ENCODE measurements at regions not wholly inside any gene's neighbourhood (a gene's known extent, or its start where the extent isn't known, plus 50 kb on each side); places are given as distances from the start of the nearest gene placed in this dataset.

GRCh38 chr7:54847921-54848320 lies 88.9 kb upstream of the SEC61G start:
- RAD21 ChIA-PET (ENCODE audit: low non-redundant PET in 1 of 2, low total read pairs in 2 of 2, uncharacterized antibody in 2 of 2, unreplicated experiment in 2 of 2): no interaction called here
- Histone ChIP-seq H3K27me3 (ENCODE audit: insufficient read depth, low read length) (no peaks in the 10 kb centered on the region), H4K20me1 (ENCODE audit: insufficient read depth) (no peaks in the 10 kb centered on the region), H3K4me1 (ENCODE audit: control insufficient read depth in 1 of 2, insufficient read depth in 2 of 2, low read length in 2 of 2) (no peaks in the 10 kb centered on the region), H3K27ac (ENCODE audit: low read depth, low read length) (no peak overlapping the region), H3K4me2 (ENCODE audit: low read length) (no peak overlapping the region), H3K4me3 (replicated peaks in 1 of 2; ENCODE audit: low read depth in 1 of 2, low read length in 2 of 2) (no peak overlapping the region), H3K9ac (ENCODE audit: low read length) (no peak overlapping the region), H3K79me2 (ENCODE audit: insufficient read depth, low read length) (no peaks in the 10 kb centered on the region), H3K9me3 (ENCODE audit: control insufficient read depth in 1 of 2, insufficient read depth in 1 of 2, low read depth in 1 of 2, low read length in 2 of 2) (no peaks in the 10 kb centered on the region), H3K9me2 (ENCODE audit: insufficient read depth) (no peaks in the 10 kb centered on the region), H2AFZ (ENCODE audit: low read depth, low read length, poor library complexity, severe bottlenecking) (no peak overlapping the region), H3K36me3 (ENCODE audit: control insufficient read depth in 1 of 2, insufficient read depth in 2 of 2, low read length in 2 of 2) (no peaks in the 10 kb centered on the region)
- DNase-seq (ENCODE audit: low read depth, low spot score) (no peak), ATAC-seq (no peak)
- POLR2A ChIA-PET: no interaction called here
- BruUV-seq (replicated peaks): no TSS peak
- CTCF ChIA-PET: no interaction called here
- intact Hi-C loops (cut with micrococcal nuclease): no loop called here
- no peak for TF ChIP-seq POLR2A (IDR thresholded peaks at IDR 0.05; ENCODE audit: borderline replicate concordance, extremely low read depth, insufficient read depth, insufficient read length)
- TF ChIP-seq, protein P1, sequence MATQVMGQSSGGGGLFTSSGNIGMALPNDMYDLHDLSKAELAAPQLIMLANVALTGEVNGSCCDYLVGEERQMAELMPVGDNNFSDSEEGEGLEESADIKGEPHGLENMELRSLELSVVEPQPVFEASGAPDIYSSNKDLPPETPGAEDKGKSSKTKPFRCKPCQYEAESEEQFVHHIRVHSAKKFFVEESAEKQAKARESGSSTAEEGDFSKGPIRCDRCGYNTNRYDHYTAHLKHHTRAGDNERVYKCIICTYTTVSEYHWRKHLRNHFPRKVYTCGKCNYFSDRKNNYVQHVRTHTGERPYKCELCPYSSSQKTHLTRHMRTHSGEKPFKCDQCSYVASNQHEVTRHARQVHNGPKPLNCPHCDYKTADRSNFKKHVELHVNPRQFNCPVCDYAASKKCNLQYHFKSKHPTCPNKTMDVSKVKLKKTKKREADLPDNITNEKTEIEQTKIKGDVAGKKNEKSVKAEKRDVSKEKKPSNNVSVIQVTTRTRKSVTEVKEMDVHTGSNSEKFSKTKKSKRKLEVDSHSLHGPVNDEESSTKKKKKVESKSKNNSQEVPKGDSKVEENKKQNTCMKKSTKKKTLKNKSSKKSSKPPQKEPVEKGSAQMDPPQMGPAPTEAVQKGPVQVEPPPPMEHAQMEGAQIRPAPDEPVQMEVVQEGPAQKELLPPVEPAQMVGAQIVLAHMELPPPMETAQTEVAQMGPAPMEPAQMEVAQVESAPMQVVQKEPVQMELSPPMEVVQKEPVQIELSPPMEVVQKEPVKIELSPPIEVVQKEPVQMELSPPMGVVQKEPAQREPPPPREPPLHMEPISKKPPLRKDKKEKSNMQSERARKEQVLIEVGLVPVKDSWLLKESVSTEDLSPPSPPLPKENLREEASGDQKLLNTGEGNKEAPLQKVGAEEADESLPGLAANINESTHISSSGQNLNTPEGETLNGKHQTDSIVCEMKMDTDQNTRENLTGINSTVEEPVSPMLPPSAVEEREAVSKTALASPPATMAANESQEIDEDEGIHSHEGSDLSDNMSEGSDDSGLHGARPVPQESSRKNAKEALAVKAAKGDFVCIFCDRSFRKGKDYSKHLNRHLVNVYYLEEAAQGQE (IDR thresholded peaks at IDR 0.05; ENCODE audit: low read depth): no peak

- no peaks in the 10 kb centered on the region for H4K20me1 ChIP-seq (ENCODE audit: insufficient read depth)
- TF ChIP-seq TCF7L2 (IDR thresholded peaks at IDR 0.05; ENCODE audit: borderline replicate concordance, extremely low read depth, insufficient read depth, insufficient read length) (no peak), YY1 (IDR thresholded peaks at IDR 0.05; ENCODE audit: extremely low read depth, insufficient replicate concordance, low read depth, low read length) (no peak), SP1 (IDR thresholded peaks at IDR 0.05; ENCODE audit: low read depth) (no peak), FOSL1 (IDR thresholded peaks at IDR 0.05; ENCODE audit: low read depth) (no peak), EZH2phosphoT487 (IDR thresholded peaks at IDR 0.05; ENCODE audit: borderline replicate concordance) (no peak), POLR2AphosphoS5 (IDR thresholded peaks at IDR 0.05; ENCODE audit: low read depth, low read length) (no peak)
- H3K4me1 ChIP-seq (ENCODE audit: control insufficient read depth in 1 of 2, insufficient read depth in 2 of 2, low read length in 2 of 2): no peaks in the 10 kb centered on the region
- no peak overlapping the region for H3K9ac ChIP-seq (ENCODE audit: low read length)
- intact Hi-C loops (cut with micrococcal nuclease): no loop called here
- CTCF ChIA-PET: no interaction called here
- no peak for ATAC-seq
- no peaks in the 10 kb centered on the region for H3K36me3 ChIP-seq (ENCODE audit: control insufficient read depth in 1 of 2, insufficient read depth in 2 of 2, low read length in 2 of 2)
- H2AFZ ChIP-seq (ENCODE audit: low read depth, low read length, poor library complexity, severe bottlenecking): no peak overlapping the region
- BruUV-seq (replicated peaks): no TSS peak
- H3K4me2 ChIP-seq (ENCODE audit: low read length): no peak overlapping the region
- no peaks in the 10 kb centered on the region for H3K9me2 ChIP-seq (ENCODE audit: insufficient read depth)
- RAD21 ChIA-PET (ENCODE audit: low non-redundant PET in 1 of 2, low total read pairs in 2 of 2, uncharacterized antibody in 2 of 2, unreplicated experiment in 2 of 2): no interaction called here
- H3K27me3 ChIP-seq (ENCODE audit: insufficient read depth, low read length): no peaks in the 10 kb centered on the region
- DNase-seq (ENCODE audit: low read depth, low spot score): no peak
- no peaks in the 10 kb centered on the region for H3K79me2 ChIP-seq (ENCODE audit: insufficient read depth, low read length)
- H3K4me3 ChIP-seq (replicated peaks in 1 of 2; ENCODE audit: low read depth in 1 of 2, low read length in 2 of 2): no peak overlapping the region
- no peak overlapping the region for H3K27ac ChIP-seq (ENCODE audit: low read depth, low read length)
- POLR2A ChIA-PET: no interaction called here
- H3K9me3 ChIP-seq (ENCODE audit: control insufficient read depth in 1 of 2, insufficient read depth in 1 of 2, low read depth in 1 of 2, low read length in 2 of 2): no peaks in the 10 kb centered on the region
Observed at GRCh38 chr7:54856856-54857255, 97.8 kb upstream of the SEC61G start.
